ENCODE measurements at regions not wholly inside any gene's neighbourhood (a gene's known extent, or its start where the extent isn't known, plus 50 kb on each side); places are given as distances from the start of the nearest gene placed in this dataset.

GRCh38 chr1:48048064-48048463 is 50.9 kb upstream of the TRABD2B start:
- TF ChIP-seq CTCF (conservative IDR thresholded peaks at IDR 0.05; ENCODE audit: low read length) (no peak), EZH2phosphoT487 (IDR thresholded peaks at IDR 0.05; ENCODE audit: borderline replicate concordance, low read depth, low read length) (no peak)
